ENCODE measurements at regions not wholly inside any gene's neighbourhood (a gene's known extent, or its start where the extent isn't known, plus 50 kb on each side); places are given as distances from the start of the nearest gene placed in this dataset.

- no peaks in the 10 kb centered on the region for H3K9me3 ChIP-seq (ENCODE audit: control insufficient read depth in 3 of 3, low read length in 3 of 3)
These were observed 101.5 kb upstream of the EGR2 start for GRCh38 chr10:62917475-62918238.

GRCh38 chr10:62916141-62916603, 100.0 kb upstream of the EGR2 start:
- H3K27ac ChIP-seq (ENCODE audit: low read depth, low read length), result no peak overlapping the region
- H3K27me3 ChIP-seq (ENCODE audit: control insufficient read depth in 3 of 3, insufficient read depth in 3 of 3, low read length in 3 of 3), result no peaks in the 10 kb centered on the region
- H3K36me3 ChIP-seq (ENCODE audit: control insufficient read depth in 3 of 3, insufficient read depth in 3 of 3, low read length in 3 of 3), result no peaks in the 10 kb centered on the region
- H3K9me3 ChIP-seq (ENCODE audit: control insufficient read depth in 3 of 3, low read length in 3 of 3), result no peaks in the 10 kb centered on the region
- H3K4me3 ChIP-seq (ENCODE audit: low read length in 3 of 3), result no peak overlapping the region
- no peaks in the 10 kb centered on the region for H3K4me1 ChIP-seq (ENCODE audit: control insufficient read depth in 3 of 3, insufficient read depth in 3 of 3, low read length in 3 of 3)
- H3K9ac ChIP-seq (ENCODE audit: low read depth in 1 of 3, low read length in 3 of 3), result no peak overlapping the region

More at GRCh38 chr10:62917475-62918238, 101.5 kb upstream of the EGR2 start:
- Histone ChIP-seq H3K27ac (ENCODE audit: low read depth, low read length) (no peak overlapping the region), H3K4me1 (ENCODE audit: control insufficient read depth in 3 of 3, insufficient read depth in 3 of 3, low read length in 3 of 3) (no peaks in the 10 kb centered on the region), H3K27me3 (ENCODE audit: control insufficient read depth in 3 of 3, insufficient read depth in 3 of 3, low read length in 3 of 3) (no peaks in the 10 kb centered on the region), H3K4me3 (ENCODE audit: low read length in 3 of 3) (no peak overlapping the region), H3K36me3 (ENCODE audit: control insufficient read depth in 3 of 3, insufficient read depth in 3 of 3, low read length in 3 of 3) (no peaks in the 10 kb centered on the region), H3K9ac (ENCODE audit: low read depth in 1 of 3, low read length in 3 of 3) (no peak overlapping the region)

- H3K9ac ChIP-seq (ENCODE audit: low read depth in 1 of 3, low read length in 3 of 3), result no peak overlapping the region
- H3K27me3 ChIP-seq (ENCODE audit: control insufficient read depth in 3 of 3, insufficient read depth in 3 of 3, low read length in 3 of 3), result no peaks in the 10 kb centered on the region
- H3K27ac ChIP-seq (ENCODE audit: low read depth, low read length), result peak overlapping the region; percentile 16
- no peaks in the 10 kb centered on the region for H3K4me1 ChIP-seq (ENCODE audit: control insufficient read depth in 3 of 3, insufficient read depth in 3 of 3, low read length in 3 of 3)
- no peak overlapping the region for H3K4me3 ChIP-seq (ENCODE audit: low read length in 3 of 3)
- H3K36me3 ChIP-seq (ENCODE audit: control insufficient read depth in 3 of 3, insufficient read depth in 3 of 3, low read length in 3 of 3), result no peaks in the 10 kb centered on the region
- H3K9me3 ChIP-seq (ENCODE audit: control insufficient read depth in 3 of 3, low read length in 3 of 3), result no peaks in the 10 kb centered on the region
These were observed 99.0 kb upstream of the EGR2 start for GRCh38 chr10:62915158-62915557.

GRCh38 chr10:62912086-62912485, 95.9 kb upstream of the EGR2 start:
- Histone ChIP-seq H3K36me3 (ENCODE audit: control insufficient read depth in 3 of 3, insufficient read depth in 3 of 3, low read length in 3 of 3) (no peaks in the 10 kb centered on the region), H3K9ac (ENCODE audit: low read depth in 1 of 3, low read length in 3 of 3) (no peak overlapping the region), H3K27ac (ENCODE audit: low read depth, low read length) (no peak overlapping the region), H3K9me3 (ENCODE audit: control insufficient read depth in 3 of 3, low read length in 3 of 3) (no peaks in the 10 kb centered on the region), H3K27me3 (ENCODE audit: control insufficient read depth in 3 of 3, insufficient read depth in 3 of 3, low read length in 3 of 3) (no peaks in the 10 kb centered on the region), H3K4me3 (ENCODE audit: low read length in 3 of 3) (no peak overlapping the region), H3K4me1 (ENCODE audit: control insufficient read depth in 3 of 3, insufficient read depth in 3 of 3, low read length in 3 of 3) (no peaks in the 10 kb centered on the region)

GRCh38 chr10:62911210-62911963, 95.2 kb upstream of the EGR2 start:
- Histone ChIP-seq H3K9me3 (ENCODE audit: control insufficient read depth in 3 of 3, low read length in 3 of 3) (no peaks in the 10 kb centered on the region), H3K4me1 (ENCODE audit: control insufficient read depth in 3 of 3, insufficient read depth in 3 of 3, low read length in 3 of 3) (no peaks in the 10 kb centered on the region), H3K27ac (ENCODE audit: low read depth, low read length) (no peak overlapping the region), H3K4me3 (ENCODE audit: low read length in 3 of 3) (no peak overlapping the region), H3K27me3 (ENCODE audit: control insufficient read depth in 3 of 3, insufficient read depth in 3 of 3, low read length in 3 of 3) (no peaks in the 10 kb centered on the region), H3K36me3 (ENCODE audit: control insufficient read depth in 3 of 3, insufficient read depth in 3 of 3, low read length in 3 of 3) (no peaks in the 10 kb centered on the region), H3K9ac (ENCODE audit: low read depth in 1 of 3, low read length in 3 of 3) (no peak overlapping the region)

- H3K4me1 ChIP-seq (ENCODE audit: control insufficient read depth in 3 of 3, insufficient read depth in 3 of 3, low read length in 3 of 3), result no peaks in the 10 kb centered on the region
- no peak overlapping the region for H3K27ac ChIP-seq (ENCODE audit: low read depth, low read length)
- no peaks in the 10 kb centered on the region for H3K36me3 ChIP-seq (ENCODE audit: control insufficient read depth in 3 of 3, insufficient read depth in 3 of 3, low read length in 3 of 3)
- H3K9ac ChIP-seq (ENCODE audit: low read depth in 1 of 3, low read length in 3 of 3), result no peak overlapping the region
- no peaks in the 10 kb centered on the region for H3K27me3 ChIP-seq (ENCODE audit: control insufficient read depth in 3 of 3, insufficient read depth in 3 of 3, low read length in 3 of 3)
- H3K4me3 ChIP-seq (ENCODE audit: low read length in 3 of 3), result no peak overlapping the region
- H3K9me3 ChIP-seq (ENCODE audit: control insufficient read depth in 3 of 3, low read length in 3 of 3), result no peaks in the 10 kb centered on the region
These were observed 91.5 kb upstream of the EGR2 start for GRCh38 chr10:62907470-62908212.

GRCh38 chr10:62904281-62904875, 88.2 kb upstream of the EGR2 start:
- Histone ChIP-seq H3K4me1 (ENCODE audit: control insufficient read depth in 3 of 3, insufficient read depth in 3 of 3, low read length in 3 of 3) (no peaks in the 10 kb centered on the region), H3K9me3 (ENCODE audit: control insufficient read depth in 3 of 3, low read length in 3 of 3) (no peaks in the 10 kb centered on the region), H3K36me3 (ENCODE audit: control insufficient read depth in 3 of 3, insufficient read depth in 3 of 3, low read length in 3 of 3) (no peaks in the 10 kb centered on the region), H3K9ac (ENCODE audit: low read depth in 1 of 3, low read length in 3 of 3) (no peak overlapping the region), H3K27me3 (ENCODE audit: control insufficient read depth in 3 of 3, insufficient read depth in 3 of 3, low read length in 3 of 3) (no peaks in the 10 kb centered on the region), H3K4me3 (ENCODE audit: low read length in 3 of 3) (no peak overlapping the region), H3K27ac (ENCODE audit: low read depth, low read length) (no peak overlapping the region)

GRCh38 chr10:62903828-62904227, 87.7 kb upstream of the EGR2 start:
- H3K27me3 ChIP-seq (ENCODE audit: control insufficient read depth in 3 of 3, insufficient read depth in 3 of 3, low read length in 3 of 3), result no peaks in the 10 kb centered on the region
- no peaks in the 10 kb centered on the region for H3K9me3 ChIP-seq (ENCODE audit: control insufficient read depth in 3 of 3, low read length in 3 of 3)
- no peak overlapping the region for H3K27ac ChIP-seq (ENCODE audit: low read depth, low read length)
- no peaks in the 10 kb centered on the region for H3K4me1 ChIP-seq (ENCODE audit: control insufficient read depth in 3 of 3, insufficient read depth in 3 of 3, low read length in 3 of 3)
- no peaks in the 10 kb centered on the region for H3K36me3 ChIP-seq (ENCODE audit: control insufficient read depth in 3 of 3, insufficient read depth in 3 of 3, low read length in 3 of 3)
- H3K4me3 ChIP-seq (ENCODE audit: low read length in 3 of 3), result no peak overlapping the region
- H3K9ac ChIP-seq (ENCODE audit: low read depth in 1 of 3, low read length in 3 of 3), result no peak overlapping the region

- no peaks in the 10 kb centered on the region for H3K9me3 ChIP-seq (ENCODE audit: control insufficient read depth in 3 of 3, low read length in 3 of 3)
- H3K4me1 ChIP-seq (ENCODE audit: control insufficient read depth in 3 of 3, insufficient read depth in 3 of 3, low read length in 3 of 3), result no peaks in the 10 kb centered on the region
- no peak overlapping the region for H3K4me3 ChIP-seq (ENCODE audit: low read length in 3 of 3)
- no peak overlapping the region for H3K9ac ChIP-seq (ENCODE audit: low read depth in 1 of 3, low read length in 3 of 3)
- no peaks in the 10 kb centered on the region for H3K27me3 ChIP-seq (ENCODE audit: control insufficient read depth in 3 of 3, insufficient read depth in 3 of 3, low read length in 3 of 3)
- no peak overlapping the region for H3K27ac ChIP-seq (ENCODE audit: low read depth, low read length)
- H3K36me3 ChIP-seq (ENCODE audit: control insufficient read depth in 3 of 3, insufficient read depth in 3 of 3, low read length in 3 of 3), result no peaks in the 10 kb centered on the region
These were observed 84.8 kb upstream of the EGR2 start for GRCh38 chr10:62900829-62901571.
